ENCODE measurements at regions not wholly inside any gene's neighbourhood (a gene's known extent, or its start where the extent isn't known, plus 50 kb on each side); places are given as distances from the start of the nearest gene placed in this dataset.

GRCh38 chr2:221006084-221006483 is 566.0 kb downstream of the EPHA4 start:
- no peak for TF ChIP-seq CTCF (IDR thresholded peaks at IDR 0.05)
- TF ChIP-seq POLR2A (IDR thresholded peaks at IDR 0.05) = no peak
